GM19397 (cell line): ENCODE measurements at regions not wholly inside any gene's neighbourhood (a gene's known extent, or its start where the extent isn't known, plus 50 kb on each side); places are given as distances from the start of the nearest gene placed in this dataset.
"Not testable (repeated sequence)": the region's sequence is repeated elsewhere in the genome, so short reads cannot be mapped to it uniquely, and the experiment has no call there.

Experiments
- ATAC-seq: cut with Tn5 transposase; IDR thresholded peaks from one replicate; pipeline ENCODE4 v1.9.1; 2021; ENCODE audit warnings: mild to moderate bottlenecking, moderate library complexity; ENCODE audit not compliant: unreplicated experiment

GRCh38 chr10:57362811-57363210 is 904.9 kb downstream of the IPMK start:
- no peak for ATAC-seq

GRCh38 chr10:57353403-57354003 is 914.2 kb downstream of the IPMK start:
- ATAC-seq: no peak

- no peak for ATAC-seq
Observed at GRCh38 chr10:57351076-57351475, 916.6 kb downstream of the IPMK start.

- ATAC-seq: no peak
Observed at GRCh38 chr10:57341294-57341693, 926.4 kb downstream of the IPMK start.

GRCh38 chr10:57338823-57339558 is 928.7 kb downstream of the IPMK start:
- no peak for ATAC-seq

- no peak for ATAC-seq
Observed at GRCh38 chr10:57336865-57337264, 930.8 kb downstream of the IPMK start.

GRCh38 chr10:57336341-57336740 is 931.4 kb downstream of the IPMK start:
- ATAC-seq: no peak

- ATAC-seq: no peak
Observed at GRCh38 chr10:57334523-57334922, 933.2 kb downstream of the IPMK start.

- ATAC-seq: no peak
Observed at GRCh38 chr10:57333880-57334279, 933.8 kb downstream of the IPMK start.

GRCh38 chr10:57321400-57321854 is 946.3 kb downstream of the IPMK start:
- not testable (repeated sequence) for ATAC-seq

- ATAC-seq: no peak
Observed at GRCh38 chr10:57320416-57320815, 947.3 kb downstream of the IPMK start.

- no peak for ATAC-seq
Observed at GRCh38 chr10:57314046-57314445, 953.0 kb upstream of the ZWINT start.

- ATAC-seq: no peak
Observed at GRCh38 chr10:57303566-57303965, 942.5 kb upstream of the ZWINT start.

GRCh38 chr10:57300718-57301117 is 939.7 kb upstream of the ZWINT start:
- ATAC-seq: no peak

- no peak for ATAC-seq
Observed at GRCh38 chr10:57294698-57295097, 933.6 kb upstream of the ZWINT start.

- ATAC-seq: no peak
Observed at GRCh38 chr10:57288754-57289153, 927.7 kb upstream of the ZWINT start.

GRCh38 chr10:57262892-57263291 is 901.8 kb upstream of the ZWINT start:
- no peak for ATAC-seq

GRCh38 chr10:57260175-57260574 is 899.1 kb upstream of the ZWINT start:
- no peak for ATAC-seq

GRCh38 chr10:57249615-57250281 is 888.7 kb upstream of the ZWINT start:
- no peak for ATAC-seq

- ATAC-seq: no peak
Observed at GRCh38 chr10:57247271-57247670, 886.2 kb upstream of the ZWINT start.

GRCh38 chr10:57225920-57226319 is 864.9 kb upstream of the ZWINT start:
- ATAC-seq: no peak

GRCh38 chr10:57224811-57225210 is 863.8 kb upstream of the ZWINT start:
- ATAC-seq: no peak
